CD4-positive, CD25-positive, alpha-beta regulatory T cell (primary cell): ENCODE measurements at regions not wholly inside any gene's neighbourhood (a gene's known extent, or its start where the extent isn't known, plus 50 kb on each side); places are given as distances from the start of the nearest gene placed in this dataset.
"Not testable (repeated sequence)": the region's sequence is repeated elsewhere in the genome, so short reads cannot be mapped to it uniquely, and the experiment has no call there.

Experiments
- ATAC-seq, 2 donors: fragments of 150-1000 bp; cut with Tn5 transposase; one replicate each; pipeline ENCODE4 v1.10.0; 2021; ENCODE audit warnings: low read depth in 2 of 2, moderate number of reproducible peaks in 2 of 2, moderate library complexity in 1 of 2
- DNase-seq, 3 donors: peaks; one replicate each; pipeline versions ENCODE4 v3.0.0 to v3.0.0-alpha.2; 2012 to 2022; ENCODE audit warnings: mixed read lengths in 1 of 3
- H3K27ac ChIP-seq: one replicate; pipeline ENCODE4 v1.7.0; 2013; ENCODE audit warnings: mild to moderate bottlenecking, low read length; ENCODE audit not compliant: insufficient read depth, poor library complexity, severe bottlenecking
- H3K27me3 ChIP-seq: one replicate; pipeline ENCODE4 v1.7.0; 2013; ENCODE audit warnings: low read length; ENCODE audit not compliant: control insufficient read depth, insufficient read depth
- H3K36me3 ChIP-seq: one replicate; pipeline ENCODE4 v1.7.0; 2013; ENCODE audit warnings: mild to moderate bottlenecking, low read length, moderate library complexity; ENCODE audit not compliant: control insufficient read depth, insufficient read depth
- H3K4me1 ChIP-seq: 2 replicates; pipeline ENCODE4 v1.7.0; 2013; ENCODE audit warnings: mild to moderate bottlenecking, low read length; ENCODE audit not compliant: insufficient read depth, control insufficient read depth, poor library complexity, severe bottlenecking
- H3K4me3 ChIP-seq: one replicate; pipeline ENCODE4 v1.7.0; 2013; ENCODE audit warnings: low read depth, mild to moderate bottlenecking, low read length, moderate library complexity
- H3K9me3 ChIP-seq, 2 experiments: 1 replicate in 1 of 2; 2 replicates in 1 of 2; pipeline ENCODE4 v1.7.0; 2013; ENCODE audit warnings: low read length in 2 of 2, mild to moderate bottlenecking in 1 of 2, moderate library complexity in 1 of 2; ENCODE audit not compliant: control insufficient read depth in 2 of 2
- H3K27ac Mint-ChIP-seq, 3 donors: one replicate each; pipeline ENCODE4 v1.8.0; 2020 to 2022; ENCODE audit warnings: mild to moderate bottlenecking in 3 of 3, mixed read lengths in 3 of 3, moderate library complexity in 2 of 3
- H3K27me3 Mint-ChIP-seq: one replicate; pipeline ENCODE4 v1.8.0; 2022; ENCODE audit warnings: mild to moderate bottlenecking, mixed read lengths
- H3K36me3 Mint-ChIP-seq: one replicate; pipeline ENCODE4 v1.8.0; 2020; ENCODE audit warnings: mixed read lengths
- H3K4me1 Mint-ChIP-seq, 4 donors: one replicate each; pipeline ENCODE4 v1.8.0; 2020 to 2022; ENCODE audit warnings: mixed read lengths in 4 of 4, mild to moderate bottlenecking in 1 of 4
- H3K4me3 Mint-ChIP-seq, 4 donors: one replicate each; pipeline ENCODE4 v1.8.0; 2020 to 2022; ENCODE audit warnings: mild to moderate bottlenecking in 4 of 4, mixed read lengths in 4 of 4, moderate library complexity in 3 of 4
- H3K9me3 Mint-ChIP-seq, 7 donors: one replicate each; pipeline ENCODE4 v1.8.0; 2020 to 2022; ENCODE audit warnings: mixed read lengths in 7 of 7, mild to moderate bottlenecking in 3 of 7, moderate library complexity in 2 of 7

DNA sequence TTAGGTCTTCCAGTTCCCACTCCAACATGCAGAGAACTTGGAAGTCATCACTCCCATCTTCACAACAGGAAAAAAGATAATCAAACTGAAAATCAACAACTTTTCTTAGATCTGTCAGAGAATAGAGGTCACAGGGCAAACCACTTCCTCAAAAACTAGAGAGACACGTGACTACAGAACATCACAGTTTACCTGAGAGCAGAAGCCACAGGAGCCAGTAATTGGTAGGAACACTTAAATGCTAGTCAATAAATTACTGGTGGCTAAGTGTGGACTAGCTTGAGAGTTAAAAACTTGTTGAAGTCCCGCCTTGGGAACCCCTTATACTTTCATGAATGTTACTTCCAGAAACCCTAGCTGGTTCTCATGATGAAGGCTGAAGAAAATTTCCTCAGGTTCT, 81.1 kb downstream of the THSD1 start:
- DNase-seq = peak in 1 of 3 donors; percentile 9
- not testable (repeated sequence) for H3K4me1 ChIP-seq, H3K4me1 Mint-ChIP-seq, H3K27me3 Mint-ChIP-seq, H3K4me3 Mint-ChIP-seq, H3K9me3 ChIP-seq, H3K4me3 ChIP-seq, H3K27me3 ChIP-seq, H3K9me3 Mint-ChIP-seq, H3K27ac Mint-ChIP-seq, H3K36me3 Mint-ChIP-seq, H3K27ac ChIP-seq, H3K36me3 ChIP-seq
- peak; percentile 40 to 46 for ATAC-seq

DNA sequence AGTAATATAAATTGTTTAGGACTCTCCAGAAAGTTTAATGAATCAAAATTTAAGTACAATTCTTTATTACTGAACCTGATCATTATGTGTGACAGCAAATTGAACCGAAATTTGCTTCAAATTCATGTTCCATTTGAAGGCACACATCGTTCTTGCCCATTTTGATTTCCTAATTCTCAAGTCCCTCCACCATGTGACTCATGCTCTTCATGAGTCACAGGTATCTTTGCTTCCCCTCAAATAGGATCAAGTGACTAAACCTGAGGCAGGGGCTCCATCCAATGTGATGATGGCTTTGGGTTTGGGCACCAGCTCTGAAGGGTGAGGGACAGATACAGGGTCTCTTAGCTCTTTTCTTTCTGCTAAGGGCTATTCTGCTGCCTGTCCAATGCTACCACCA, 86.1 kb downstream of the THSD1 start:
- Histone ChIP-seq H3K9me3 (no peaks in the 10 kb centered on the region), H3K36me3 (no peaks in the 10 kb centered on the region), H3K4me1 (no peaks in the 10 kb centered on the region), H3K27ac (no peak overlapping the region), H3K4me3 (no peak overlapping the region), H3K27me3 (no peaks in the 10 kb centered on the region)
- no peak for ATAC-seq
- Mint-ChIP-seq H3K27me3 (peaks cover 15% of the 10 kb centered on the region), H3K4me3 (no peak overlapping the region), H3K9me3 (peaks cover 0 to 3% (median 0%) of the 10 kb centered on the region in 7 donors), H3K27ac (no peak overlapping the region), H3K4me1 (peaks cover 0 to 5% (median 0%) of the 10 kb centered on the region in 4 donors), H3K36me3 (no peaks in the 10 kb centered on the region)
- no peak for DNase-seq

DNA sequence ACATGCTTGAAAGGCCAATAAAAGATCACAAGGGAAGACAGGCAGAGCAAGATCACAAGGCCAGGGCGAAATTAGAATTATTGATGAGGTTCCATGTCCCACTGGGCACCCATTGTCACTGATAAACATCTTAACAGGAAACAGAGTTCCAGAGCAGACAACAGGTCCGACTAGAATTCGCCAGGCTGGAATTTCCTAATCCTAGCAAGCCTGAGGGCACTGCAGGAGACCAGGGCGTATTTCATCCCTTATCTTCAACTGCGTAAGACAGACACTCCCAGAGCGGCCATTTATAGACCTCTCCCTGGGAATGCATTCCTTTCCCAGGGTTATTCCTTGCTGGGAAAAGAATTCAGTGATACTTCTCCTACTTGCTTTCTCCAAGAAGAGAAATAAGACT, 96.1 kb downstream of the THSD1 start:
- not testable (repeated sequence) for H3K27ac Mint-ChIP-seq, H3K4me3 ChIP-seq, H3K4me3 Mint-ChIP-seq, H3K9me3 ChIP-seq, H3K27me3 Mint-ChIP-seq, H3K27me3 ChIP-seq, ATAC-seq, H3K27ac ChIP-seq, H3K4me1 ChIP-seq, H3K36me3 Mint-ChIP-seq, DNase-seq, H3K36me3 ChIP-seq, H3K4me1 Mint-ChIP-seq
- peaks cover 0 to 19% (median 7%) of the 10 kb centered on the region in 7 donors for H3K9me3 Mint-ChIP-seq

DNA sequence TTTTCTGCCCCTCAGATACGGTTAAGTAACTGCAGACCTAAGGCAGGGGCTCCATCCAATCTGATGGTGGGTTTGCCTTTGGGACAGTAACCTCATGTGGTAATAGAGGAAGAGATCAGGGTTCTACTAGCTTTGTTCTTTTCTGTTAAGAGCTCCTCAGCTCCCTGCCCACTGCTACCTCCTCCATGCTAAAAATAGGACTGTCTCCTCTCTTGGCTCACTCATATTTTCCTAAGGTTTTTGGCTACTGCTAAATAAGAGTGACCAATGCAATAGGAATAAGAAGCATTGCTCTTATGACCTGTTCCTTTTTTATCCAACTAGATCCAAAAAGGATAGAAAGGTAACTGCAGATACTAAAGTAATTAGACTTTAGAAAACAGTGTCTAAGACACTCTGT, 99.6 kb downstream of the THSD1 start:
- not testable (repeated sequence) for H3K4me1 ChIP-seq, H3K4me3 Mint-ChIP-seq, H3K27ac ChIP-seq, H3K9me3 ChIP-seq, H3K36me3 Mint-ChIP-seq, H3K36me3 ChIP-seq, ATAC-seq, H3K4me3 ChIP-seq, H3K27me3 Mint-ChIP-seq, H3K27ac Mint-ChIP-seq, H3K4me1 Mint-ChIP-seq, H3K27me3 ChIP-seq, DNase-seq
- H3K9me3 Mint-ChIP-seq = peaks cover 0 to 22% (median 3%) of the 10 kb centered on the region in 7 donors

DNA sequence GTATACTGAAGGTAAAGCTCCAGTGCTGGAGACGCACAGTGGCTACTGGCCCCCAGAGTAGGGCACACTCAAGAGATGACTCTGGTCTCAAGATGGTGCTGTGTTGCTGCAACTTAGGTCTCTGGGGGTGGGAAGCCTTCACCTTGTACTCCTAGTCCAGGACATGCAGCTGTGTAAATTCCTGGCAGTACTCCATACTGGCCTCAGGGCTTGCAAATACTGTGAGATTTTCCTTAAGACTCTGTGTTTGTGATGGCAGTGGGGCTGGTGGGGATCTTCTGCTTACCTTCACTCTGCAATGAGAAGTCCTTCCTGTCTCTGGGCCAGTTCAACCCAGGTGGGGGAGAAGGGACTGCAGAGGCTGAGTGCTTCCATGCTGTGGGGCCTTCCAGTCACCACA, 102.9 kb downstream of the THSD1 start:
- peaks cover 0 to 14% (median 2%) of the 10 kb centered on the region in 7 donors for H3K9me3 Mint-ChIP-seq
- not testable (repeated sequence) for H3K27me3 ChIP-seq, H3K27ac Mint-ChIP-seq, H3K36me3 Mint-ChIP-seq, H3K4me1 Mint-ChIP-seq, H3K9me3 ChIP-seq, H3K27ac ChIP-seq, H3K4me3 Mint-ChIP-seq, ATAC-seq, DNase-seq, H3K27me3 Mint-ChIP-seq, H3K4me1 ChIP-seq, H3K36me3 ChIP-seq, H3K4me3 ChIP-seq

DNA sequence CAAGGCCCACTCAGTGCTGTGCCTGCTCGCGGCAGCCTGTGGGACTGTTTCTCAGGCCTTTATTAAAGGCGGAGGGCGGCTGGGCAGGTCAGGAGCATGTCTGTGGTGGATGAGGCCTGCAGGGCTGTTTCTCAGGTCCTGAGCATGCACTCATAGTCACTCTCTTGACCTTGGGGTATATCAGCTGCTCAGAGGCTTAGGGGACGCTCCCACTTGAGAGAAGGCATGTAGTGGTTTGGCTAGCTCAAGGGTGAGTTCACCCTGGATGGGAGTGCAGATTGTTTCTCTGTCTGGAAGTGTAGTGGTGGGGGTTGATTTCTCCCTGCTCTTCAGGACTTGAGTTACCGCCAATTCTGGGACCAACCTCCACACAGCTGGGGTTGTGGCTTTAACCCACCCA, 103.3 kb downstream of the THSD1 start:
- not testable (repeated sequence) for H3K4me1 Mint-ChIP-seq, H3K4me3 ChIP-seq, H3K4me1 ChIP-seq, H3K27me3 ChIP-seq, H3K36me3 Mint-ChIP-seq, DNase-seq, H3K9me3 ChIP-seq, H3K36me3 ChIP-seq, H3K4me3 Mint-ChIP-seq, H3K27me3 Mint-ChIP-seq, H3K27ac ChIP-seq, ATAC-seq, H3K27ac Mint-ChIP-seq
- H3K9me3 Mint-ChIP-seq = peaks cover 0 to 14% (median 2%) of the 10 kb centered on the region in 7 donors

DNA sequence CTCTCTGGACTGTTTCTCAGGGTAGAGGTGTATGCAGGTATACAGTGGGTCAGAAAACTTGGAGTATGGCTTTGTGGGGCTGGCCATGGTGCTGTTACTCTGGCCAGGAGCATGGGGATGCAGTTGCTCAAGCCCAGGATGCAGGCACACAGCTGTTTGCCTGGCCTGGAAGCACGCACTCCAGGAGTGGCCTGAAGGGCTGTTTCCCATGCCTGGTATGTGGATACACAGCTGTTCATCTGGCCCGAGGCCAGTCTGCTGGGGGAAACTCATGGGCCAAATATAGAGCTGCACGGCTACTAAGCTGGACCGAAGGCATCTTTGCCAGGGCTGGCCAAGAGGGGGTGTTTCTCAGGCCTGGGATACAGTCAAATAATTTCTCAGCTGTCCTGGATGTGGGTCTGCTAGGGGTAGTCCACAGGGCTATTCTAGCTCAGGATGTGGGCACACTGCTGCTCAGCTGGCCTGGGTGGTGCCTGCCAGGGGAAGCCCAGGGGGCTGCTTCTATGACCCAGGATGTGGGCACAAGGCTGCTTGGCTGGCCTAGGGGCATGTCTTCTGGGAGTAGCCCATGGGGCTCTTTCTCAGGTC, 104.1 kb downstream of the THSD1 start:
- not testable (repeated sequence) for H3K27ac Mint-ChIP-seq, H3K27me3 ChIP-seq, H3K4me3 ChIP-seq, H3K27me3 Mint-ChIP-seq, H3K4me1 Mint-ChIP-seq, ATAC-seq, H3K27ac ChIP-seq, H3K36me3 Mint-ChIP-seq, H3K4me3 Mint-ChIP-seq, DNase-seq, H3K9me3 ChIP-seq, H3K4me1 ChIP-seq, H3K36me3 ChIP-seq
- peaks cover 0 to 14% (median 2%) of the 10 kb centered on the region in 7 donors for H3K9me3 Mint-ChIP-seq

DNA sequence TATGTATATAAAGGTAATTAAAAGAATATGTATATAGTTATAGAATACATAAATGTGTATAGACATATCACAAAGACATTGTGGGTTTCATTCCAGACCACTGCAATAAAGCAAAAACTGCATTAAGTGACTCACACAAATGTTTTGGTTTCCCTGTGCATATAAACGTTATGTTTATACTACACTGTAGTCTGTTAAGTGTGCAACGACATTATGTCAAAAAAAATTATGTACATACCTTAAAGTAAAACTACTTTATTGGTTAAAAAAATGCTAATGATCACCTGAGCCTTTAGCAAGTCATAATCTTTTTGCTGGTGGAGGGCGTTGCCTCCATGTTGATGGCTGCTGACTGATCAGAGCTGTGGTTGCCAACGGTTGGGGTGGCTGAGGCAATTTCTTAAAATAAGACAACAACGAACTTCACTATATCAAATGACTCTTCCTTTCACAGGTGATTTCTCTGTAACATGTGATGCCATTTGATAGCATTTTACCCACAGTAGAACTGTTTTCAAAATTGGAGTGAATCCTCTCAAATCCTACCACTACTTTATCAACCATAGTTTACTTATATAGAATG, 107.8 kb downstream of the THSD1 start:
- H3K4me3 ChIP-seq, H3K27ac Mint-ChIP-seq, H3K36me3 Mint-ChIP-seq, H3K4me1 Mint-ChIP-seq, H3K9me3 ChIP-seq, DNase-seq, ATAC-seq, H3K27me3 ChIP-seq, H3K27ac ChIP-seq, H3K27me3 Mint-ChIP-seq, H3K36me3 ChIP-seq, H3K4me3 Mint-ChIP-seq, H3K4me1 ChIP-seq: not testable (repeated sequence)
- H3K9me3 Mint-ChIP-seq = peaks cover 0 to 14% (median 2%) of the 10 kb centered on the region in 7 donors
